Mesenteric fat pad (tissue), 1 donor: ENCODE measurements at regions not wholly inside any gene's neighbourhood (a gene's known extent, or its start where the extent isn't known, plus 50 kb on each side); places are given as distances from the start of the nearest gene placed in this dataset.
"Not testable (repeated sequence)": the region's sequence is repeated elsewhere in the genome, so short reads cannot be mapped to it uniquely, and the experiment has no call there.

ENCODE experiments used
- DNase-seq: peaks from one replicate; pipeline ENCODE4 v3.0.0-alpha.2; 2020; ENCODE audit warnings: low spot score
- donor health status: DM: yes; HTN: yes; CAD: no.

DNA sequence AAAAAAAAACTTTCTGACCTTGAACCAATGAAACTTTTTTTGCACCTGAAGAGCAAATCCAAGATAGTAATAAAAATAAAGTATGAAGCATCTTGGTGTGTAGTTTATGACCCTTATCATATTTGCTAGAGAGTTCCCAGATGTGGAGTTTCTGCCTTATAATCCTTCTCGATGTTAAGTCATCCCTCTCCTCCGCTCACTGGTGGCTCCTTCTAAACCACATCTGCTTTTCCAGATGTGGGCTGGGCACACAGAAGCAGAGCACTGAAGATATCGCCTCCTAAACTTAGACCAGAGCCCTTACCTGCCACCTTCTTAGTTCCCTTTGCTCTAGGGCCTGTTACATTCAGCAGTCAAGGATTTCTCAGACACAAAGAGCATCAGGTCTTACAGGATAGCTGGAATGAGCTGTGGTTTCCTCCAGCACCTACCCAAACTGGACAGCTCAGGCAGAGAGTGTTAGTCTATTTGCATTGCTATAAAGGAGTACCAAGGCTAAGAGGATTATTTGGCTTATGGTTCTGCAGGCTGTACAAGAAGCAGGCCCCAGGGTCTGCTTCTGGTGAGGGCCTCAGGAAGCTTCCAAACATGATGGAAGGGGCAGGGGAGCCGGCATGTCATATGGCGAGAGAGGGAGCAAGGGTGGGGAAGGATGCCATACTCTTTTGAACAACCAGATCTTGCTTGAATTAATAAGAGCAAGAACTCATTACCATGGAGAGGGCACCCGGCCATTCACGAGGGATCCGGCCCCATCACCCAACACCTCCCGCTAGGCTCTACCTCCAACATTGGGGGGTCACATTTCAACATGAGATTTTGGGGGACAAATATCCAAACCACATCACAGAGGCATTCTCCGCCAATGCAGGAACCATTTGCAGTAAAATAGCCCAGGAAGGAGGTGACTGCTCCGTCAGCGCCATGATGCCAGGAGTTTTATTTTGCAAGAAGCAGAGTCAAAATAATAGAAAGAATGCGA, 75.6 kb upstream of the HELT start:
- DNase-seq, result no peak

DNA sequence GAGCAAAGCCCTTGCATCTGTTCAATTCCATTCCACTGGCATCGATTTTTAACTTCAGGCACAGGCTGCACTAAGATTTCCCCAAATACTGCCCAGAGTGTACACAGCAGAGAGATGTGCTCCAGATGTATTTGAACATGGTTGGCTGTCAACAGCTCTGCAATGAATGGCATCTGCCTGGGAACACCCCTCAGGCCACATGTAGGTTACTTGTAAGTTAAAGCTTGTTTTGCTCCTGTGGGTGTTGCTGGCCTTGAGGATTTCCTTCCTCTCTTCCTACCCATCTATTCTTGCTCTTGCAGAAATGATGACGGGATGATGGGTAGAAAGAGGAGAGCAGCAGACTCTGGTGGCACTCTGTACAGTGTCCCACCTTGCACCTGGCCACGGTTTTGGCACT, 69.3 kb upstream of the HELT start:
- DNase-seq, result peak; percentile 59

DNA sequence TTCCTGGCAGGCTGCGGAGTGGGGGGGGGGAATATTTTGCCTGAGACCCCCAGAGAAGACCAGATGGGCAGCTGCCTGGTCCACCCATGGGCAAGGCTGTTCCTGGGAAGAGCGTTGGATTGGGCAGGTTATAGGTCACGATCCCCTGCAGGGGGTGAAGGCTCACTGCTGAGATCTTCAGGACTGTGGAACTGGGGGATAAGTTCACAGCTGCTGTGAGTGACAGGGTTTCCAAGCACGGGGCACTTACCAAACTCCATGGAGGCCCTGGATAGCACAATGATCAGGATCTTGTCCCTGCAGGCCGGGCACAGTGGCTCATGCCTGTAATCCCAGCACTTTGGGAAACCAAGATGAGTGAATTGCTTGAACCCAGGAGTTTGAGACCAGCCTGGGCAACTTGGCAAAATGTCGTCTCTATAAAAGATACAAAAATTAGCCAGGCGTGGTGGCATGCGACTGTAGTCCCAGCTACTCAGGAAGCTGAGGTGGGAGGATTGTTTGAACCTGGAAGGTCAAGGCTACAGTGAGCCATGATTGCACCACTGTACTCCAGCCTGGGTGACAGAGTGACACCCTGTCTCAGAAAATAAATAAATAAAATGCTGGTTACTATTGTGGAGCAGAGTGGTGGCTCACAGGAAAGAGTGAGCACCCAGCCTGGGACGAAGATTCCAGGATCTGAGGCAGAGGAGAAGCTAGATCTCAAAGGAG, 68.0 kb upstream of the HELT start:
- peak; percentile 60 for DNase-seq

DNA sequence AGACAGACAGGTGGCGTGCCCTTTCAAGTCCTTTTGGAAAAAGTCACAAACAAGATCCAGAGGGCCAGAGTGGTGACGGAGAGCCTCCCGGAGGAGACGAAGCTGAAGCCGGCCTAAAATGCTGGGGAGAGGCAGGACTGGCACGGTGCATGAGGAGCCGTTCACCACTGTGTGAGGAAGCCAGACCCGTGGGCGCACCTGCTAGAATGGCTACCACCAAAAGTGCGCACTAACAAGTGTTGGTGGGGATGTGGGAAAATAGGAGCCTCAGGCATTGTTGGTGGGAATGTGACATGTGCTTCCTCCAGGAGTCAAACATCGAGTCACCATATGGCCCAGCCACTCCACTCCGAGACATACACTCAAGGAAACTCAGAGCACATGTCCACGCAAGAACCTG, 67.4 kb upstream of the HELT start:
- peak; percentile 79 for DNase-seq

DNA sequence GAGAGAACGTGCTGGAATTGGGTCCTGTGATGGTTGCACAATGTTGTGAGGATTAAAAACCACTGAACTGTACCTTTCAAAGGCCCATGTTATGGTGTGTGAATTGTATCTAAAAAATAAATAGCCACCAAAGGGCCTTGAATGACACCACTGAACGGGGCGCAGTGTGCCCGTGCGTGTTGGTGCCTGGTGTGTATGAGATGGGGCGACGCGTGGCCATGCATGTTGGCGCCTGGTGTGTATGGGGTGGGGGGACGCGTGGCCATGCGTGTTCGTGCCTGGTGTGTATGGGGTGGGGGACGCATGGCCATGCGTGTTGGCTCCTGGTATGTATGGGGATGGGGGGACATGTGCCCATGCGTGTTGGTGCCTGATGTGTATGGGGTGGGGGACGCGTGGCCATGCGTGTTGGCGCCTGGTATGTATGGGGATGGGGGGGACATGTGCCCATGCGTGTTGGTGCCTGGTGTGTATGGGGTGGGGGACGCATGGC, 66.6 kb upstream of the HELT start:
- peak; percentile 51 for DNase-seq

DNA sequence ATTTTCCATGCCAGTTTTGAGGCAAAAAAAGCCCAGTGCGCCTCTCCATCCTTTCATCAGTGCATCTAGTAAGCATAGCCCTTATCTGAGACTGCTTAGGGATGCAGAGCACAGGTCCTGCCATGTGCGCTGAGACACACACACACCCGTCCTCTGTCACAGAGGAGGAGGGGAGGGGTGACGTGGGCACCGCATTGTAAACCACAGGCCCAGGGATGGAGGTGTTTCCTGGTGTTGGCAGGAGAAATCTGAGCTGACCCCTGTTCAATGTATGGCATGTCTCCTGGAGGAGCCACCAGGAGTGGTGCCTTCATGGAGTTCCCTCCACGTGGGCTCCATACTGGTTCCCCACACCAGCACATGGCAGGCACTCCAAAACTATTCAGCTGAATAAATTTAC, 65.8 kb upstream of the HELT start:
- no peak for DNase-seq

DNA sequence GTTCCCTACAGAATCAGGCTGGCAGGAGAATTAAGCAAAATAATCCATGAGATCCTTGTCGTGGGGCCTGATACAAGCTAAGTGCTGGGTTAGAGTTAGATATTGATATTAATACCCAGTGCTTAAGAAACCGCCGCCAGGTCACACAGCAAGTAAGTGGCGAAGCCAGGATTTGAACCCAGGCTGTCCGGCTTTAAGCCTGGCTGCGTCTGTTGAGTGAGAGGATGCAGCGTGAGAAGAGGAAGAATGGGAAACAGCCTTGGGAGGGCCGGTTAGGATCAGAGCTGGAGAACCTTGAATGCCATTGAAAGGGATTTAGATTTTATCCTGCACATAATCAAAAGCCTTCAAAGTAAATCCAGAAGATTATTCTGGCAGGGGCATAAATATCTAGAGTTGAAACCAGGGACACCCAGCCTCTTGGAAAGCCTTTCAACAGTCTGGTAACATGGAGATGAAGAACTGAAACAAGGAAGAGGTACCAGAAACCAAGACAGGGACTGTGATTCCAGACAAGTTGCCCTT, 64.8 kb upstream of the HELT start:
- DNase-seq, result no peak

DNA sequence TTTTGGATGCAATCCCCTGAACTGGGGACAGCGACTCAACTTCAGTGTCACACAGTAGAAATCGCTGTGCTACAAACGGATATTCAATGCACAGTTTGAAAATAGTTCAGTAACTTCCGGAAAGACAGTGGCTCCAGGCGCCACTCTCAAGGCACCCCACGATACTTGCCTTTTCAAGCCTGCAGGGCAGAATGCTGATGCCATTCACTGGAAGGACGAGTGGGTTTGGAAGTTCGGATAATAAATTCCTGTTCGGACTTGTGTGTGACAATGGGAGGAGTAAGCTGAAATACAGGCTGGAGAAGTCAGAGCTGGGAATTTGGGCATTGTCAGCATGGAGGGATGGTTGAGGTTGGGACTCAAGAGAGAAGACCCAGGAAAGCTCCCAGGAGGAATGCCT, 64.3 kb upstream of the HELT start:
- no peak for DNase-seq

DNA sequence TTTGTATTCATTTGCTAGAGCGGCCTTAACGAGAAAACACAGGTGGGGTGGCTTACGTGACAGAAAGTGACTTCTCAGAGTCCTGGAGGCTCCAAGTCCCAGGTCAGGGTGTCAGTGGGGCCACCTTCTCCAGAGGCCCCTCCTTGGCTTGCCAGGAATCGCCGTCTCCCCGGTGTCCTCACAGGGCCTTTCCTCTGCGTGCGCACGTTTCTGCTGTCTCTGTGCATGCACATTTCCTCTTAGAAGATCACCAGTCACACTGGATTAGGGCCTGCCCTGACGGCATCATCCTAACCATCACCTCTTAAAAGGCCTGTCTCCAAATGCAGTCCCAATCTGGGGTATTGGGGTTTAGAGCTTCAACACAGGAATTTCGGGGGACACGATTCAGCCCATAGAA, 63.8 kb upstream of the HELT start:
- DNase-seq, result peak; percentile 41

DNA sequence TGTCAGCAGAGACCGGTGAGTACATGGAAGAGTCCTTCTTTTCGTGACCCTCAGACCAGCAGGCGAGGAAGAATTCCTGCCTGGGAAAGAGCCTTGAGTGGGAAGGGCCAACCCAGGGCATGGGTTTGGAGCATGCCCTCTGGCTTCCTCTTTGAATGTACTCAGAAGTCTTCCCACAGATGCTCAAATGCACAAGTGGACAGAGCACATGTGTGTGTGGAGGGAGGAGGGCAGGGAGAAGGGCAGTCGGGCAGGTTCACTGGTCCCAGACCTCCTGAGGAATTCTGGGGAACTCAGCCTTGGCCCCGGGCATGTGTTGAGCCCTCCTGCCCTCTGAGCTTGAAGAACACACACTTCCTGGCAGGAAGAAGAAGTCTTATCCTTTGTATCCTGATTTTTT, 63.2 kb upstream of the HELT start:
- peak; percentile 53 for DNase-seq

DNA sequence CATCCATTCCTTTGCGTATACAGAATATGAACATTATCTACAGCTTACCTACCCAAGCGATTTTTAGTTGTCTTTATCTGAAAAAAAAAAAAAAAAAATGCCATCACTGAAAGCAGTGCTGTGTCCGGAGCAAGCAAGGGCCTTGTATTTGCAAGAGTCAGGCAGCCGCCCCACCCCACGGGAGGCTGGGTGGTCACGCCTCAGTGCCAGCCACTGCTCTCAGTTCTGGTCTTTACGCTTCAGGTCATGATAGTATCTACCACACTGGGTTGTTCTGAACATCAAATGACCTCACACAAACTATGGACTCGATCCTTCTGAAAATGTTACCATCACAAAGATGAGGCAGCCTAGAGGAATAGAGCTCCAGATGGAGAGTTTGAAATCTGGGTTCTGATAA, 62.7 kb upstream of the HELT start:
- DNase-seq, result peak; percentile 62

DNA sequence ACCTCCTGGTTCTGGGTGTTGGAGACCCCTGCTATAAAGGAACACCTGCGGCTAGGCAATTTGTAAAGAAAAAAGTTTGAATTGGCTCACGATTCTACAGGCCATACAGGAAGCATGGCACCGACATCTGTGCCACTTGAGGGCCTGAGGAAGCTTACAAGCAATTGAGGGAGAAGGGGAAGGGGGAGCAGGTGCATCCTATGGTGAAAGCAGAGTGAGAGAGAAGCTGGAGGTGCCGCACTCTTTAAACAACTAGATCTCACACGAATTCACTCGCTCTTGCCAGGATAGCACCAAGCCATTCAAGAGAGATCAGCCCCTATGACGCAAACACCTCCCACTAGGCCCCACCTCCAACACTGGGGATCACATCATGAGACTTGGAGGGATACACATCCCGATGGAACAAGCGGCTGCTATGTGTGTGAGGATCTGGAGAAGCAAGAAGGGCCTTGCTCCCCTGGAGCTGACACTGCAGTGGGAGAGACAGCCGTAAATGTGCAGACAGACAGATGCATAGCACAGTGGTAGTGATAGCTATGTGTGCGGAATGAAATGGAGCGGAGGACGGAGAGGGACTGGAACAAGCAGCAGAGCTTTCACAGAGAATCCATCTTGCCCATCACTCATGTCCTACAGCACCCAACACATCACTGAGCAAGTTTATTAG, 60.7 kb upstream of the HELT start:
- peak; percentile 67 for DNase-seq

DNA sequence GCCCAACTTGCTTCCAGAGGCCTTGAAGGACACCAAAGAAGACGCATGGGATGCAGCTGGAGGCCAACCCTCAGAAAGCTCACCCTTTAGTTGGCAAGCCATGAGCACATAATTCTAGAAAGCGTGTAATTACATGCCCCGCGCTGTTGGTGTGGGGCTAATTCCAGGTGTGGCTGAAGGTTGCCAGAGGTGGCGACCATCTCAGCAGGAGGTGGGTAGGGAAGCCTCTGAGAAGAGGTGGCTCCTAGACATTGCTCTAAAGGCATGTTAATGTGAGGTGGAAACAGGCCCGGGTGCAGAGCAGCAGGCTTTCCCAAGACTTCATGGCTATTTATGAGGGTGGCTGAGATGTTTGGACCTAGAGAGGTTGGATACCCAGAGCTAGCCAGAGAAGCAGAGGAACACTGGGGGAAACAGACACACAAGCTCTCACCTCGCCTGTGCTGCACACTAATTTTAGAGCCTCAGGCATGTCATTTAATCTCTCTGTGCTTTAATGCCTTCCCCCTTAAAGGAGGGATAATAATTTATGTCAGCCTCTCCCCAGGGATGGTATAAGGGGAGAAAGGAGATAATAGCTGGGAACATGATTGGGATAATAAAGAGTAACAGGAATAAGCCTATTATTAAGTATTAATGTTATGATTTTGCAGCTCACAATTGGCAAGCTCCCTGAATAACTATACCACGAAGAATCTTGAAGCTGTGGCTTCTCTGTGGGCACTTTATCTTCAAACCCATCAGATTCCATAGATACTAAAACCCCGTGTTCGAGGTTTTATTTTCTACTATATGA, 60.0 kb upstream of the HELT start:
- DNase-seq, result peak; percentile 69

DNA sequence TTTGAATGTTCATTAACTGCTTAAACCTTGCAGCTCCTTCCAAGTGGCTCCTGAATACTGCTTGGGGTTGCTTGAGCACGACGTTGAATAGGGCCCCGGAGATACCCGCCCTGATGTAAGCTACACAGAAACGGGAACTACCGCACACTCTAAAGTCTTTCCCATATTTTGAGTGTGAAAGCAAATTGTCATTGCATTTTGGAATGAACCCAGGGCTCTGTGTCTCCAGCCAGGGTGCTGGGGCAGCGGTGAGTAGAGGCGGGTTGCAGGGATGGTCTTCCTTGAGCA, 59.4 kb upstream of the HELT start:
- DNase-seq, result no peak

DNA sequence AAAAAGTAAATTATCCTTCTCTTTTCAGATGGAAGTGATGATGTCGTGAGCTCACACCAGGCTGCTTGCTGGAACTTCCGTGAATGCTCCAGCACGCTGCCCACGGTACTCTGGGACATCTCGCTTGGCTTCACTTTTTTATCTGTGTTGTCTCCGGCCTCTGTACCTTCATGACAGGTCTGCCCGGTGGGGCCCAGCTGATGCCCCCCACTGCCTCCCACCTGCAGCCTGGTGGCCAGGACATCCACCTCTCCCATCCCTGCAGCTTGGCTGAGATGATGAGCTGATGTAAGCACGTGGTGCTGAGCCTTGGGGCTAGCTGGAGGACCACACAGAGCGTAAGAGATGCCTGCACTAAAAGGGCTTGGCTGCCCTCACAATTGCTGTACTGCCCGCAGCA, 59.0 kb upstream of the HELT start:
- no peak for DNase-seq

DNA sequence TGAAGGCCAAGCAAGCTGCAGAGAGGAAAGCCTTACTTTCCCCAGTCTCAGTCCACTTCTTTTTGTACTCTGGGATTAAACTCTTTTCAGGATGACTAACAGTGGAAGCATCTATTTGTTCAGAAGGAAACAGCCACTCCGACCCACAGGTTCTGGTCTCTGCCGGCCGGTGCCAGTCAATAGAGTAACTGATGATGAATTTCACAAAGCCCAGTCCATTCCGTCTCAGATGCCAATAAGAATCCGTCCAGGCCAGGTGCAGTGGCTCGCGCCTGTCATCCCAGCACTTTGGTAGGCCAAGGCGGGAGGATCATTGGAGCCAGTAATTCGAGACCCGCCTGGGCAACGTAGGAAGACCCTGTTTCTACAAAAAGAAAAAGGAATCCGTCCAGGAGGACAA, 58.5 kb upstream of the HELT start:
- no peak for DNase-seq

DNA sequence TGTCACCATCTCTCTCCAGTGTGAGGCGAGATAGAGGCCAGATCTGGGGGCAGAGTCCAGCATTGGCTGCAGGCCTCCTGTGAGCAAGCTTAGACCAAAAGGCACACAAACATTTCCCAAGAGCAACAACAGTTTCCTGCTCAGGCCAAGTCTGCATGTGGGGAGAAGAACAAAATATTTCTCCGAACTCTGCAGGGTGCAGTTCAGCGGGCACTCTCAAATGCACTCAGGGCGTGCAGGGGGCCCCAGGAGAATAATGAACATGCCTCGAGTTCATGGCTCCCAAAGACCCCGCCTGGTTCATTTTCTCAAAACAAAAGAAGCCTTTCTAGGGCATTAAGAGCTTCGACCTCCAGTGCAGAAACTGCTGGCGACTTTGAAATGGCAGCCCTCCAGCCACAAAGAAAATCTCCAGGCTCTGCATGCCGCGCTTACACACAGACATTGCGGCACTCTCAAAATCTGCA, 57.8 kb upstream of the HELT start:
- DNase-seq, result no peak

DNA sequence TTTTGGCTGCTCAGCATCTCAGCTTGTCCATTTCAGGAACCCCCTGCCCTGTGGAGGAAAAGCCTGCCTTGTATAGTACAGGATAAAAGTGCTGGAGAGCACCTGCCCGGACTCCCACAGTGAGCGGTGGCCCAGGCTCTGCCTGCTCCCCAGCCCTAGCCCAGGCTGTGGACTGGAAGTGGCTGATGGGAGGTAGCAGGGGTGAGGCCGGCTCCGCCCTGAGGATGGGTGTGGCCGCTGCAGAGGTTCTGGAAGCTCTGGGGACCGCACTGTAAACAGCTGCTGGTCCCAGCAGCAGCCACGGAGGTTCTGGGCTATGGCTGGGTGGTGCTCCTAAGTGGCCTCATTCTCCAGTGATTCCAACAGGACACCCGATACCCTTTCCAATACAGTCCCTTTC, 56.6 kb upstream of the HELT start:
- DNase-seq, result no peak

DNA sequence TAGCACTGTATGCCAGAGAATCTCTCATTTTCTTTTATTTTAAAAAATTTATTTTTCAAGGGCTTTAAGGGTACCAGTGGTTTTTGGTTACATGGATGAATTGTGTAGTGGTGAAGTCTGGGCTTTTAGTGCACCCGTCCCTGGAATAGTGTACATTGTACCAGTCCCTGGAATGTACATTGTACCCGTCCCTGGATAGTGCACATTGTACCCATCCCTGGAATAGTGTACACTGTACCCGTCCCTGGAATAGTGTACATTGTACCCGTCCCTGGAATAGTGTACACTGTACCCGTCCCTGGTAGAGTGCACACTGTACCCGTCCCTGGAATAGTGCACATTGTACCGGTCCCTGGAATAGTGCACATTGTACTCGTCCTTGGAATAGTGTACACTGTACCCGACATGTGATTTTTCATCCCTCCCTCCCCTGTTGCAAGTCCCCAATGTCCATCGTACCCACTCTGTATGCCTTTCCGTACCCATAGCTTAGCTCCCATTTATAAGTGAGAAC, 56.1 kb upstream of the HELT start:
- no peak for DNase-seq

DNA sequence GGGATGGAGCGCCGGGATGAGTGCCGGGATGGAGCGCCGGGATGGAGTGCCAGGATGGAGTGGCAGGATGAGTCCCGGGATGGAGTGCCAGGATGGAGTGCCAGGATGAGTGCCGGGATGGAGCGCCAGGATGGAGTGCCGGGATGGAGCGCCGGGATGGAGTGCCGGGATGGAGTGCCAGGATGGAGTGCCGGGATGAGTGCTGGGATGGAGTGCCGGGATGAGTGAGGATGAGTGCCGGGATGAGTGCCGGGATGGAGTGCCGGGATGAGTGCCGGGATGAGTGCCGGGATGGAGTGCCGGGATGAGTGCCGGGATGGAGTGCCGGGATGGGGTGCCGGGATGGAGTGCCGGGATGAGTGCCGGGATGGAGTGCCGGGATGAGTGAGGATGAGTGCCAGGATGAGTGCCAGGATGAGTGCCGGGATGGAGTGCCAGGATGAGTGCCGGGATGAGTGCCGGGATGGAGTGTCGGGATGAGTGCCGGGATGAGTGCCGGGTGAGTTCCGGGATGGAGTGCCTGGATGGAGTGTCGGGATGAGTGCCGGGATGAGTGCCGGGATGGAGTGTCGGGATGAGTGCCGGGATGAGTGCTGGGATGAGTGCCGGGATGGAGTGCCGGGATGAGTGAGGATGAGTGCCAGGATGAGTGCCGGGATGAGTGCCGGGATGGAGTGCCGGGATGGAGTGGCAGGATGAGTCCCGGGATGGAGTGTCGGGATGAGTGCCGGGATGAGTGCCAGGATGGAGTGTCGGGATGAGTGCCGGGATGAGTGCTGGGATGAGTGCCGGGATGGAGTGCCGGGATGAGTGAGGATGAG, 52.9 kb upstream of the HELT start:
- DNase-seq, result not testable (repeated sequence)
